Esophagus squamous epithelium (tissue), 5 donors: ENCODE measurements at regions not wholly inside any gene's neighbourhood (a gene's known extent, or its start where the extent isn't known, plus 50 kb on each side); places are given as distances from the start of the nearest gene placed in this dataset.

ENCODE experiments used
- DNase-seq: peaks from one replicate; lab custom pipeline; 2025; lab: John Stamatoyannopoulos, UW
- H3K27ac ChIP-seq, 4 donors: fragments of 200-600 bp; sonication (generic); one replicate each; pipeline ENCODE4 v1.5.1; 2016 to 2019; ENCODE audit warnings: mild to moderate bottlenecking in 1 of 4
- H3K27me3 ChIP-seq, 4 donors: fragments of 200-600 bp; sonication (generic); 1 replicate in 3 of 4; 2 replicates in 1 of 4; pipeline versions ENCODE4 v1.5.1 to v1.6.0; 2017 to 2021; ENCODE audit warnings: antibody characterized with exemption in 1 of 4
- H3K36me3 ChIP-seq, 3 donors: fragments of 200-600 bp; sonication (generic); one replicate each; pipeline ENCODE4 v1.5.1; 2016 to 2019
- H3K4me1 ChIP-seq, 3 donors: fragments of 200-600 bp; sonication (generic); one replicate each; pipeline ENCODE4 v1.5.1; 2017 to 2019
- H3K4me3 ChIP-seq, 4 donors: fragments of 200-600 bp; sonication (generic); 1 replicate in 3 of 4; 2 replicates in 1 of 4; pipeline ENCODE4 v1.5.1; 2016 to 2019; ENCODE audit warnings: mild to moderate bottlenecking in 2 of 4, moderate library complexity in 1 of 4
- H3K9me3 ChIP-seq, 3 donors: fragments of 200-600 bp; sonication (generic); one replicate each; pipeline ENCODE4 v1.5.1; 2016 to 2019
- POLR2A ChIP-seq, 4 donors: fragments of 450-650 bp; IDR thresholded peaks; one replicate each; pipeline ENCODE4 v1.6.1; 2017; ENCODE audit warnings: antibody characterized with exemption in 4 of 4, mild to moderate bottlenecking in 4 of 4, moderate library complexity in 3 of 4
- WGBS, 2 donors: methylation state at CpG; one replicate each; pipeline ENCODE4 v1.1.5; 2018; 5-methylcytosine and 5-hydroxymethylcytosine counted together
- intact Hi-C: fragments of 100-400 bp; cut with DNase I; formaldehyde crosslinking; loops from one replicate; pipeline ENCODE4 v1.15.0; 2022
- TF ChIP-seq, protein P1 (sequence below), 6 experiments: fragments of 450-650 bp in 4 of 6; fragments of 200-600 bp in 2 of 6; sonication (generic) in 2 of 6; IDR thresholded peaks; one replicate each; pipeline ENCODE4 v1.5.1; 2016 to 2019; ENCODE audit warnings: antibody characterized with exemption in 6 of 6, mild to moderate bottlenecking in 4 of 6, moderate library complexity in 4 of 6
- donor health status: DM: yes; HTN: yes; CAD: no.

DNA sequence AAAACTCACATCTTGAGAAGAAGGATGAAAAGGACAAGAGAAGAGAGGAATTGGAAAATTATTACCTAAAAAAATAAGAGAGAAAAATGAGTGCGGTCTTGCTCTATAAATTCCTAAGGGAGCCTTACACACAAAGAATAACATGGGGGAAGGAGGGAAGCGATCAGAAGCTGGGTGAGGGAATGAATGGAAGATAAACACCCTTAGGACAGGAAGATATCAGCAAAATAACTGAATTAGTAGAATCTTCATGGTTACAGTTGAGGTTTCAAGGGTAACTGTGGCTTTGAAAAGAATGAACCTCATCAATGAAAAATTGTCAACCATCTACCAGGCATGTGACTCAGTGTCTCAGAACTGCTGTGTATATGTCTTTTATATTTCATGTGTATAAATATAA is 192.5 kb upstream of the FOXD3 start:
- no peaks in the 10 kb centered on the region for H3K4me1 ChIP-seq
- intact Hi-C loops: no loop called here
- peaks cover 0 to 11% (median 0%) of the 10 kb centered on the region in 4 donors for H3K27me3 ChIP-seq
- no peaks in the 10 kb centered on the region for H3K9me3 ChIP-seq
- H3K4me3 ChIP-seq: no peak overlapping the region
- H3K27ac ChIP-seq: no peak overlapping the region
- no peak for DNase-seq
- 61 to 77% methylated on average over 2 of the region's 2 CpGs for WGBS, 2 donors
- TF ChIP-seq POLR2A (IDR thresholded peaks at IDR 0.05): no peak
- TF ChIP-seq, protein P1, sequence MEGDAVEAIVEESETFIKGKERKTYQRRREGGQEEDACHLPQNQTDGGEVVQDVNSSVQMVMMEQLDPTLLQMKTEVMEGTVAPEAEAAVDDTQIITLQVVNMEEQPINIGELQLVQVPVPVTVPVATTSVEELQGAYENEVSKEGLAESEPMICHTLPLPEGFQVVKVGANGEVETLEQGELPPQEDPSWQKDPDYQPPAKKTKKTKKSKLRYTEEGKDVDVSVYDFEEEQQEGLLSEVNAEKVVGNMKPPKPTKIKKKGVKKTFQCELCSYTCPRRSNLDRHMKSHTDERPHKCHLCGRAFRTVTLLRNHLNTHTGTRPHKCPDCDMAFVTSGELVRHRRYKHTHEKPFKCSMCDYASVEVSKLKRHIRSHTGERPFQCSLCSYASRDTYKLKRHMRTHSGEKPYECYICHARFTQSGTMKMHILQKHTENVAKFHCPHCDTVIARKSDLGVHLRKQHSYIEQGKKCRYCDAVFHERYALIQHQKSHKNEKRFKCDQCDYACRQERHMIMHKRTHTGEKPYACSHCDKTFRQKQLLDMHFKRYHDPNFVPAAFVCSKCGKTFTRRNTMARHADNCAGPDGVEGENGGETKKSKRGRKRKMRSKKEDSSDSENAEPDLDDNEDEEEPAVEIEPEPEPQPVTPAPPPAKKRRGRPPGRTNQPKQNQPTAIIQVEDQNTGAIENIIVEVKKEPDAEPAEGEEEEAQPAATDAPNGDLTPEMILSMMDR (IDR thresholded peaks at IDR 0.05): no peak
- H3K36me3 ChIP-seq: no peaks in the 10 kb centered on the region

DNA sequence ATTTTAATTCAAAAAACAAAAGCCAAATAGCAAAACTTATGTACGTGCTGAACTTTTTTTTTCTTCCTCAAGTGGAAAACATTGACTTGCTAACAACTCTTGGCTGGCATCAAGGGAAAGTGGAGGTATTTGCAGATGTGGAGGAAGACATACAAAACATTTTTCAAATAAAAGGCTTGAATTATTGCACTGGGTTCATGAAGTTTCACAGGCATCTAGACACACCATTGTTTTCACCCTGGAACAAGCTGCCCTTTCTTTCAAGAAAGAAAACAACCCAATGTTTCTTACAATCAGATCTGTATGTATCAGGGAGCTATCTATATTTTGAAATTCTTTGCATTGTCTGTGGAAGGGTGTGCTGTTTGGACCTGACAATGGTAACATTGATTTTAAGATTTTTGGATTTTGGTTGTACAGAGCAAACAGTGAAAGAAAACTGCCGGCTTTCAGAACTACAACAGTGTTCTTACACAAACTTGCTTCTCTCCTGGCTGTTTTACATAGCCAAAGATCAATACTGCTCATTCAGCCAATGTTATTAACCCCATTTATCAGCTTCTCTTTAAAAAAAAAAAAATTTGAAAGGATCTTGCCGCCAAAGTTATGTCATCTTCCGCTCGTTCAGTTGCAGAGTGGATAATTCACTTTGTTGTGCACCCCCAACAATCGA is 187.7 kb upstream of the FOXD3 start:
- TF ChIP-seq, protein P1 (IDR thresholded peaks at IDR 0.05): no peak
- no peak for DNase-seq
- Histone ChIP-seq H3K27me3 (peaks cover 0 to 18% (median 0%) of the 10 kb centered on the region in 4 donors), H3K27ac (no peak overlapping the region), H3K4me1 (no peaks in the 10 kb centered on the region), H3K4me3 (no peak overlapping the region), H3K36me3 (no peaks in the 10 kb centered on the region), H3K9me3 (no peaks in the 10 kb centered on the region)
- intact Hi-C loops: no loop called here
- WGBS, 2 donors: 60 to 74% methylated on average over 6 of the region's 6 CpGs

DNA sequence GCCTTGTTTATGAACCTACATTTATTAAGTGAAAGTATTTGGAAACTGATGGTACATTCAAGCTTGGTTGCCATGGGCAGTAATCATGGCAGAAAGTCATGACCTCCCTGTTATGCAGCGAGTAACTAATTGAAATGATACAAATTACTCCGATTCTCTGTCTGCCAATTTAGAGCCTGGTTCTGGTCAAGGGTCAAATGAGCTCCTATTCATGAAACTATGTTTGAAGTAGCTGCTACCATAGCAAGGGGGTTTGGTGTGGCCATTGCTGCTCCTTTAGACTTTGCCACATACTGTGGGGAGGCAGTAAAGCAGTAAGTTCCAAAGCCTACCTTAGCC is 187.2 kb upstream of the FOXD3 start:
- H3K27ac ChIP-seq: no peak overlapping the region
- no peak overlapping the region for H3K4me3 ChIP-seq
- H3K9me3 ChIP-seq: no peaks in the 10 kb centered on the region
- no peak for DNase-seq
- H3K36me3 ChIP-seq: no peaks in the 10 kb centered on the region
- no peaks in the 10 kb centered on the region for H3K4me1 ChIP-seq
- peaks cover 0 to 18% (median 0%) of the 10 kb centered on the region in 4 donors for H3K27me3 ChIP-seq
- WGBS, 2 donors: 75 to 78% methylated on average over 2 of the region's 2 CpGs
- intact Hi-C loops: no loop called here
- TF ChIP-seq, protein P1 (IDR thresholded peaks at IDR 0.05): no peak
- TF ChIP-seq POLR2A (IDR thresholded peaks at IDR 0.05): no peak

DNA sequence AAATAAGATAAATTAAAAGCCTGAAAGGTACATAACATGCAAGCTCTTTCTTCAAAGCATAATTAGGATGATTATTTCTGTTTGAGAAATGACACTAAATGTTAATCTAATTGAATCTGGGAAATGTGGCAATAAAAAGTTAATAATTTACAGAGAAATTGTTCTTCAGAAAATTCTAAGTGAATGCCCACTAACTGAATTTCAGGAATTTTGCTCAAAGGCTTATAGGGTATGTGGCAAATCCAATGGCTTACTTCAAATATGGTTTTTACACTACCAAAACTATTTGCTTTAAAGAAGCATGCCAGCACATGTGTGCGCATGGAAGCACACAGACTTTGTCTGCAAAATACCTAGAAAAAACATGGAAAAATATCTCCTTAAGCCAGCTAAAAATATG is 186.6 kb upstream of the FOXD3 start:
- no peaks in the 10 kb centered on the region for H3K4me1 ChIP-seq
- no peaks in the 10 kb centered on the region for H3K9me3 ChIP-seq
- H3K27ac ChIP-seq: no peak overlapping the region
- H3K27me3 ChIP-seq: peaks cover 0 to 18% (median 0%) of the 10 kb centered on the region in 4 donors
- intact Hi-C loops: no loop called here
- no peak for TF ChIP-seq POLR2A (IDR thresholded peaks at IDR 0.05)
- TF ChIP-seq, protein P1 (IDR thresholded peaks at IDR 0.05): no peak
- 82 to 95% methylated on average over 1 of the region's 1 CpG for WGBS, 2 donors
- no peaks in the 10 kb centered on the region for H3K36me3 ChIP-seq
- no peak overlapping the region for H3K4me3 ChIP-seq
- DNase-seq: no peak

DNA sequence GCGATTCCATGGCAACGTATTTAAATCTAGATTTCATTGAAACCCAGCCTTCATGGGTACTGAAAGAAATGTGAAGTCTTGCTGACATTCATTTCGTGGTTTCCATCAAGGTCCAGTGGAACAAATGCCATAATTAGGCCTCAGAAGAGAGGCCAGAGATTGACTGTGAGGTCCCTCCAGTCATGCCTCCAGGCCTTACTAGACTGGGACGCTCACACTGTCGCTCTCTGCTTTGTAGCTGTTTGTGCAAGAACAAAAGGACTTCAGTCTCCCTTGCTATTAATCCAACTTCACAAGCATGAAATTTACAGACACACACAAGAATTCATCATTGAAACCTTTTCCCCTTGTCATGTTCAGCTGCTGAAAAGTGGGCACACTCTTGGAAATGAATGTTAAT is 180.4 kb upstream of the FOXD3 start:
- Histone ChIP-seq H3K4me3 (no peak overlapping the region), H3K36me3 (no peaks in the 10 kb centered on the region), H3K4me1 (no peaks in the 10 kb centered on the region), H3K27ac (no peak overlapping the region), H3K9me3 (no peaks in the 10 kb centered on the region), H3K27me3 (no peaks in the 10 kb centered on the region)
- intact Hi-C loops: no loop called here
- TF ChIP-seq POLR2A (IDR thresholded peaks at IDR 0.05): no peak
- TF ChIP-seq, protein P1 (IDR thresholded peaks at IDR 0.05): no peak
- WGBS, 2 donors: 49 to 86% methylated on average over 5 of the region's 5 CpGs
- no peak for DNase-seq
